ENCODE measurements at regions not wholly inside any gene's neighbourhood (a gene's known extent, or its start where the extent isn't known, plus 50 kb on each side); places are given as distances from the start of the nearest gene placed in this dataset.

- TF ChIP-seq CTCF (conservative IDR thresholded peaks at IDR 0.05; ENCODE audit: low read length) (no peak), EZH2phosphoT487 (IDR thresholded peaks at IDR 0.05; ENCODE audit: borderline replicate concordance) (no peak)
- H3K36me3 ChIP-seq (ENCODE audit: insufficient read depth, low read length): no peaks in the 10 kb centered on the region
- peaks cover 68% of the 10 kb centered on the region for H3K27me3 ChIP-seq (ENCODE audit: insufficient read depth, low read length, poor library complexity, severe bottlenecking)
- no peak overlapping the region for H3K4me2 ChIP-seq (ENCODE audit: low read depth, low read length, poor library complexity, severe bottlenecking)
- H3K79me2 ChIP-seq (ENCODE audit: insufficient read depth, low read length): no peaks in the 10 kb centered on the region
- no peaks in the 10 kb centered on the region for H3F3A ChIP-seq (ENCODE audit: low read depth)
- H3K9me3 ChIP-seq (ENCODE audit: insufficient read depth, low read depth, low read length): no peaks in the 10 kb centered on the region
- H3K9me2 ChIP-seq (replicated peaks; ENCODE audit: low read depth, low read length): no peaks in the 10 kb centered on the region
- no peak overlapping the region for H2AFZ ChIP-seq (ENCODE audit: low read length)
- no peaks in the 10 kb centered on the region for H3K4me1 ChIP-seq (ENCODE audit: insufficient read depth, low read length, poor library complexity, severe bottlenecking)
- no peaks in the 10 kb centered on the region for H4K20me1 ChIP-seq (ENCODE audit: insufficient read depth, low read length, poor library complexity, severe bottlenecking)
- H3K9ac ChIP-seq (ENCODE audit: low read depth, low read length, poor library complexity, severe bottlenecking): no peak overlapping the region
- H3K4me3 ChIP-seq (ENCODE audit: low read length, poor library complexity, severe bottlenecking): no peak overlapping the region
Observed at GRCh38 chr15:95409626-95410310, 920.7 kb upstream of the NR2F2 start.

GRCh38 chr15:95410757-95411156 lies 919.7 kb upstream of the NR2F2 start:
- H3K27me3 ChIP-seq (ENCODE audit: insufficient read depth, low read length, poor library complexity, severe bottlenecking): peaks cover 69% of the 10 kb centered on the region
- H3K36me3 ChIP-seq (ENCODE audit: insufficient read depth, low read length): no peaks in the 10 kb centered on the region
- H3F3A ChIP-seq (ENCODE audit: low read depth): no peaks in the 10 kb centered on the region
- TF ChIP-seq EZH2phosphoT487 (IDR thresholded peaks at IDR 0.05; ENCODE audit: borderline replicate concordance): no peak
- TF ChIP-seq CTCF (conservative IDR thresholded peaks at IDR 0.05; ENCODE audit: low read length): no peak
- H4K20me1 ChIP-seq (ENCODE audit: insufficient read depth, low read length, poor library complexity, severe bottlenecking): no peaks in the 10 kb centered on the region
- no peaks in the 10 kb centered on the region for H3K79me2 ChIP-seq (ENCODE audit: insufficient read depth, low read length)
- no peaks in the 10 kb centered on the region for H3K4me1 ChIP-seq (ENCODE audit: insufficient read depth, low read length, poor library complexity, severe bottlenecking)
- H3K9me2 ChIP-seq (replicated peaks; ENCODE audit: low read depth, low read length): no peaks in the 10 kb centered on the region
- no peak overlapping the region for H3K4me2 ChIP-seq (ENCODE audit: low read depth, low read length, poor library complexity, severe bottlenecking)
- no peaks in the 10 kb centered on the region for H3K9me3 ChIP-seq (ENCODE audit: insufficient read depth, low read depth, low read length)
- no peak overlapping the region for H3K4me3 ChIP-seq (ENCODE audit: low read length, poor library complexity, severe bottlenecking)
- H2AFZ ChIP-seq (ENCODE audit: low read length): no peak overlapping the region
- no peak overlapping the region for H3K9ac ChIP-seq (ENCODE audit: low read depth, low read length, poor library complexity, severe bottlenecking)

- no peaks in the 10 kb centered on the region for H3K9me3 ChIP-seq (ENCODE audit: insufficient read depth, low read depth, low read length)
- H4K20me1 ChIP-seq (ENCODE audit: insufficient read depth, low read length, poor library complexity, severe bottlenecking): no peaks in the 10 kb centered on the region
- H3K4me3 ChIP-seq (ENCODE audit: low read length, poor library complexity, severe bottlenecking): no peak overlapping the region
- no peaks in the 10 kb centered on the region for H3F3A ChIP-seq (ENCODE audit: low read depth)
- H3K4me2 ChIP-seq (ENCODE audit: low read depth, low read length, poor library complexity, severe bottlenecking): no peak overlapping the region
- H3K79me2 ChIP-seq (ENCODE audit: insufficient read depth, low read length): no peaks in the 10 kb centered on the region
- no peak overlapping the region for H2AFZ ChIP-seq (ENCODE audit: low read length)
- no peak overlapping the region for H3K9ac ChIP-seq (ENCODE audit: low read depth, low read length, poor library complexity, severe bottlenecking)
- no peaks in the 10 kb centered on the region for H3K4me1 ChIP-seq (ENCODE audit: insufficient read depth, low read length, poor library complexity, severe bottlenecking)
- H3K27me3 ChIP-seq (ENCODE audit: insufficient read depth, low read length, poor library complexity, severe bottlenecking): peaks cover 79% of the 10 kb centered on the region
- no peak for TF ChIP-seq EZH2phosphoT487 (IDR thresholded peaks at IDR 0.05; ENCODE audit: borderline replicate concordance)
- TF ChIP-seq CTCF (conservative IDR thresholded peaks at IDR 0.05; ENCODE audit: low read length): no peak
- H3K9me2 ChIP-seq (replicated peaks; ENCODE audit: low read depth, low read length): no peaks in the 10 kb centered on the region
- no peaks in the 10 kb centered on the region for H3K36me3 ChIP-seq (ENCODE audit: insufficient read depth, low read length)
Observed at GRCh38 chr15:95416576-95416975, 913.9 kb upstream of the NR2F2 start.
